K562 (cell line): ENCODE measurements at regions not wholly inside any gene's neighbourhood (a gene's known extent, or its start where the extent isn't known, plus 50 kb on each side); places are given as distances from the start of the nearest gene placed in this dataset.

Source experiments
- ARID2 ChIP-seq: fragments of 450-650 bp; IDR thresholded peaks from 2 replicates; pipeline ENCODE4 v1.6.1; 2017; ENCODE audit warnings: antibody characterized with exemption, mild to moderate bottlenecking
- ARID3B ChIP-seq: fragments of 250-450 bp; sonication (Bioruptor Pico); IDR thresholded peaks from 2 replicates; pipeline ENCODE4 v1.4.0; 2020; ENCODE audit warnings: borderline replicate concordance
- ATF3 ChIP-seq, 2 experiments: fragments of 450-650 bp in 1 of 2; sonication (generic) in 1 of 2; formaldehyde crosslinking in 1 of 2; IDR thresholded peaks in 1 of 2; conservative IDR thresholded peaks in 1 of 2; 2 replicates each; pipeline versions ENCODE4 v1.6.1 to v1.8.1; 2016 to 2023; ENCODE audit warnings: mild to moderate bottlenecking in 2 of 2, moderate library complexity in 2 of 2, inconsistent platforms in 1 of 2, missing genetic modification reagents in 1 of 2
- RREB1 ChIP-seq: fragments of 250-450 bp; sonication (Bioruptor Pico); IDR thresholded peaks from 2 replicates; pipeline ENCODE4 v1.4.0; 2020
- STAT5B ChIP-seq: fragments of 250-450 bp; sonication (Bioruptor Pico); IDR thresholded peaks from 2 replicates; pipeline ENCODE4 v1.8.0; 2021; ENCODE audit warnings: mild to moderate bottlenecking, inconsistent platforms
- TCF15 ChIP-seq: fragments of 250-450 bp; sonication (Bioruptor Pico); IDR thresholded peaks from 2 replicates; pipeline ENCODE4 v1.8.0; 2022; ENCODE audit warnings: moderate library complexity, mild to moderate bottlenecking, inconsistent platforms
- ZNF175 ChIP-seq: fragments of 200-800 bp; sonication (Bioruptor generic); IDR thresholded peaks from 2 replicates; pipeline ENCODE4 v1.6.1; 2016; ENCODE audit warnings: low read depth, mild to moderate bottlenecking, missing genetic modification characterization, missing compliant biosample characterization
- ZNF609 ChIP-seq: sonication (generic); formaldehyde crosslinking; IDR thresholded peaks from 2 replicates; pipeline ENCODE4 v1.8.1; 2023; ENCODE audit warnings: missing genetic modification reagents, mild to moderate bottlenecking, borderline replicate concordance
- ZNF75A ChIP-seq: fragments of 450-650 bp; formaldehyde crosslinking; IDR thresholded peaks from 2 replicates; pipeline ENCODE4 v1.4.0; 2020; ENCODE audit warnings: mild to moderate bottlenecking
- ZSCAN29 ChIP-seq: fragments of 450-650 bp; IDR thresholded peaks from 2 replicates; pipeline ENCODE4 v1.6.1; 2017

- TF ChIP-seq ARID2 = no peak
- TF ChIP-seq TCF15 = peak; percentile 97
- TF ChIP-seq ZSCAN29 = no peak
- no peak for TF ChIP-seq ZNF75A
- peak; percentile 85; the same call in 1 of the 2 replicates for TF ChIP-seq RREB1
- peak; percentile 91 for TF ChIP-seq STAT5B (CRISPR knock-in tag)
- 0 out of 2 replicates have a peak, but pooled peaks have one; percentile 48 for TF ChIP-seq ATF3 (IDR thresholded peaks at IDR 0.05)
- TF ChIP-seq ATF3 (CRISPR knock-in tag; conservative IDR thresholded peaks at IDR 0.05) = no peak
- TF ChIP-seq ZNF175 (CRISPR knock-in tag) = peak; percentile 97
- TF ChIP-seq ZNF609 (CRISPR knock-in tag) = no peak
- no peak for TF ChIP-seq ARID3B
These were observed 226.7 kb upstream of the MYOCD start (continued) for GRCh38 chr17:12438813-12439586.
